Fibroblast of lung (primary cell): ENCODE measurements at regions not wholly inside any gene's neighbourhood (a gene's known extent, or its start where the extent isn't known, plus 50 kb on each side); places are given as distances from the start of the nearest gene placed in this dataset.
"Not testable (repeated sequence)": the region's sequence is repeated elsewhere in the genome, so short reads cannot be mapped to it uniquely, and the experiment has no call there.

Experiments
- DNase-seq, 2 donors: peaks; one replicate each; pipeline versions ENCODE4 v3.0.0 to v3.0.0-alpha.2; 2010; ENCODE audit warnings: low read depth in 2 of 2
- H2AFZ ChIP-seq: 2 replicates; pipeline ENCODE4 v1.5.1; 2012; ENCODE audit warnings: low read length, control low read depth, inconsistent platforms
- H3K27ac ChIP-seq: 2 replicates; pipeline ENCODE4 v1.5.1; 2011; ENCODE audit warnings: low read length, control low read depth; ENCODE audit not compliant: insufficient read depth
- H3K27me3 ChIP-seq: 2 replicates; pipeline ENCODE4 v1.5.1; 2011; ENCODE audit warnings: mild to moderate bottlenecking, low read length; ENCODE audit not compliant: control insufficient read depth, insufficient read depth
- H3K36me3 ChIP-seq: 2 replicates; pipeline ENCODE4 v1.5.1; 2011; ENCODE audit warnings: low read length; ENCODE audit not compliant: control insufficient read depth, insufficient read depth
- H3K4me1 ChIP-seq: 2 replicates; pipeline ENCODE4 v1.5.1; 2011; ENCODE audit warnings: low read length; ENCODE audit not compliant: control insufficient read depth, insufficient read depth; ENCODE audit errors: extremely low read depth
- H3K4me2 ChIP-seq: 2 replicates; pipeline ENCODE4 v1.5.1; 2011; ENCODE audit warnings: low read length, control low read depth; ENCODE audit not compliant: insufficient read depth; ENCODE audit errors: extremely low read depth
- H3K4me3 ChIP-seq, 4 experiments: fragments of 200-600 bp in 1 of 4; sonication (generic) in 1 of 4; replicated peaks in 1 of 4; 2 replicates each; pipeline ENCODE4 v1.5.1; 2011 to 2016; ENCODE audit warnings: low read length in 4 of 4, low read depth in 3 of 4, mild to moderate bottlenecking in 3 of 4, control low read depth in 2 of 4, inconsistent platforms in 1 of 4, mixed read lengths in 1 of 4; ENCODE audit not compliant: insufficient read depth in 1 of 4; ENCODE audit errors: control extremely low read depth in 1 of 4
- H3K79me2 ChIP-seq: 2 replicates; pipeline ENCODE4 v1.5.1; 2012; ENCODE audit warnings: mild to moderate bottlenecking, low read length, inconsistent platforms; ENCODE audit not compliant: control insufficient read depth, insufficient read depth
- H3K9ac ChIP-seq: 2 replicates; pipeline ENCODE4 v1.5.1; 2011; ENCODE audit warnings: mild to moderate bottlenecking, low read length, control low read depth; ENCODE audit not compliant: insufficient read depth
- H3K9me3 ChIP-seq: 2 replicates; pipeline ENCODE4 v1.5.1; 2012; ENCODE audit warnings: low read depth, low read length; ENCODE audit not compliant: control insufficient read depth, insufficient read depth
- H4K20me1 ChIP-seq: 2 replicates; pipeline ENCODE4 v1.5.1; 2011; ENCODE audit warnings: low read length; ENCODE audit not compliant: control insufficient read depth, insufficient read depth; ENCODE audit errors: extremely low read depth
- EZH2 ChIP-seq: IDR thresholded peaks from 2 replicates; pipeline ENCODE4 v1.5.1; 2012; ENCODE audit warnings: low read length, control low read depth, mild to moderate bottlenecking; ENCODE audit errors: missing control alignments
- TF ChIP-seq, protein P1 (sequence below), 2 donors: IDR thresholded peaks in 1 of 2; conservative IDR thresholded peaks in 1 of 2; 1 replicate in 1 of 2; 2 replicates in 1 of 2; pipeline ENCODE4 v1.5.1; 2011 to 2012; ENCODE audit warnings: low read length in 2 of 2, control low read depth in 1 of 2, inconsistent platforms in 1 of 2, low read depth in 1 of 2, mild to moderate bottlenecking in 1 of 2

GRCh38 chr6:66499851-66500250, 792.8 kb upstream of the EYS start:
- Histone ChIP-seq H2AFZ (no peak overlapping the region), H3K4me1 (no peaks in the 10 kb centered on the region), H3K36me3 (no peaks in the 10 kb centered on the region), H3K79me2 (no peaks in the 10 kb centered on the region), H3K9ac (no peak overlapping the region), H4K20me1 (no peaks in the 10 kb centered on the region), H3K4me3 (no peak overlapping the region), H3K4me2 (no peak overlapping the region), H3K27ac (no peak overlapping the region), H3K9me3 (no peaks in the 10 kb centered on the region), H3K27me3 (no peaks in the 10 kb centered on the region)
- peak in 1 of 2 donors; percentile 6 for DNase-seq
- TF ChIP-seq, protein P1, sequence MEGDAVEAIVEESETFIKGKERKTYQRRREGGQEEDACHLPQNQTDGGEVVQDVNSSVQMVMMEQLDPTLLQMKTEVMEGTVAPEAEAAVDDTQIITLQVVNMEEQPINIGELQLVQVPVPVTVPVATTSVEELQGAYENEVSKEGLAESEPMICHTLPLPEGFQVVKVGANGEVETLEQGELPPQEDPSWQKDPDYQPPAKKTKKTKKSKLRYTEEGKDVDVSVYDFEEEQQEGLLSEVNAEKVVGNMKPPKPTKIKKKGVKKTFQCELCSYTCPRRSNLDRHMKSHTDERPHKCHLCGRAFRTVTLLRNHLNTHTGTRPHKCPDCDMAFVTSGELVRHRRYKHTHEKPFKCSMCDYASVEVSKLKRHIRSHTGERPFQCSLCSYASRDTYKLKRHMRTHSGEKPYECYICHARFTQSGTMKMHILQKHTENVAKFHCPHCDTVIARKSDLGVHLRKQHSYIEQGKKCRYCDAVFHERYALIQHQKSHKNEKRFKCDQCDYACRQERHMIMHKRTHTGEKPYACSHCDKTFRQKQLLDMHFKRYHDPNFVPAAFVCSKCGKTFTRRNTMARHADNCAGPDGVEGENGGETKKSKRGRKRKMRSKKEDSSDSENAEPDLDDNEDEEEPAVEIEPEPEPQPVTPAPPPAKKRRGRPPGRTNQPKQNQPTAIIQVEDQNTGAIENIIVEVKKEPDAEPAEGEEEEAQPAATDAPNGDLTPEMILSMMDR (conservative IDR thresholded peaks at IDR 0.05 in 1 of 2, IDR thresholded peaks at IDR 0.05 in 1 of 2; ENCODE audit: low read depth in 1 of 2, low read length in 2 of 2) = no peak
- no peak for TF ChIP-seq EZH2

GRCh38 chr6:66496659-66497058, 789.6 kb upstream of the EYS start:
- DNase-seq = peak in 1 of 2 donors; percentile 42
- H3K79me2 ChIP-seq = no peaks in the 10 kb centered on the region
- TF ChIP-seq, protein P1 (conservative IDR thresholded peaks at IDR 0.05 in 1 of 2, IDR thresholded peaks at IDR 0.05 in 1 of 2; ENCODE audit: low read depth in 1 of 2, low read length in 2 of 2) = peak; percentile 32 to 52
- no peak for TF ChIP-seq EZH2
- no peak overlapping the region for H2AFZ ChIP-seq
- H3K36me3 ChIP-seq = no peaks in the 10 kb centered on the region
- no peaks in the 10 kb centered on the region for H3K4me1 ChIP-seq
- no peaks in the 10 kb centered on the region for H3K9me3 ChIP-seq
- no peak overlapping the region for H3K4me3 ChIP-seq
- no peak overlapping the region for H3K4me2 ChIP-seq
- H3K27me3 ChIP-seq = no peaks in the 10 kb centered on the region
- no peak overlapping the region for H3K9ac ChIP-seq
- no peaks in the 10 kb centered on the region for H4K20me1 ChIP-seq
- no peak overlapping the region for H3K27ac ChIP-seq

DNA sequence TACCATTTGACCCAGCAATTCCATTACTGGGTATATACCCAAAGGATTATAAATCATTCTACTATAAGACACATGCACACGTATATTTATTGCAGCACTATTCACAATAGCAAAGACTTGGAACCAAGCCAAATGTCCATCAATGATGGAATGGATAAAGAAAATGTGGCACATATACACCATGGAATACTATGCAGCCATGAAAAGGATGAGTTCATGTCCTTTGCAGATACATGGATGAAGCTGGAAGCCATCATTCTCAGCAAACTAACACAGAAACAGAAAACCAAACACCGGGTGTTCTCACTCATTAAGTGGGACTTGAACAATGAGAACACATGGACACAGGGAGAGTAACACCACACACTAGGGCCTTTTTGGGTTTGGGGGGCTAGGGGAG, 787.6 kb upstream of the EYS start:
- DNase-seq, H3K4me2 ChIP-seq, H4K20me1 ChIP-seq, H3K9ac ChIP-seq, H3K4me1 ChIP-seq, H3K79me2 ChIP-seq, H3K9me3 ChIP-seq, H3K27ac ChIP-seq, H3K36me3 ChIP-seq, H2AFZ ChIP-seq, H3K4me3 ChIP-seq, H3K27me3 ChIP-seq: not testable (repeated sequence)
